Upper lobe of left lung (tissue), 6 donors: ENCODE measurements at regions not wholly inside any gene's neighbourhood (a gene's known extent, or its start where the extent isn't known, plus 50 kb on each side); places are given as distances from the start of the nearest gene placed in this dataset.
A peak's percentile ranks its signal among the peaks of the same experiment; 100 is the strongest.
"Not testable (repeated sequence)": the region's sequence is repeated elsewhere in the genome, so short reads cannot be mapped to it uniquely, and the experiment has no call there.

Experiments
- ATAC-seq, 2 donors: fragments of 200-7000 bp; cut with Tn5 transposase; one replicate each; pipeline ENCODE4 v1.9.1; 2022; ENCODE audit warnings: mild to moderate bottlenecking in 2 of 2, moderate library complexity in 2 of 2; ENCODE audit not compliant: low FRiP score in 2 of 2
- DNase-seq, 2 donors: peaks; one replicate each; pipeline ENCODE4 v3.0.0-alpha.2; 2019 to 2020
- H3K27ac ChIP-seq, 4 donors: fragments of 200-600 bp; sonication (generic); one replicate each; pipeline ENCODE4 v1.5.1; 2016 to 2019
- H3K27me3 ChIP-seq, 4 donors: fragments of 200-600 bp; sonication (generic); one replicate each; pipeline ENCODE4 v1.5.1; 2017 to 2019
- H3K36me3 ChIP-seq, 4 donors: fragments of 200-600 bp; sonication (generic); one replicate each; pipeline ENCODE4 v1.5.1; 2016 to 2019
- H3K4me1 ChIP-seq, 4 donors: fragments of 200-600 bp; sonication (generic); one replicate each; pipeline ENCODE4 v1.5.1; 2018 to 2019
- H3K4me3 ChIP-seq, 4 donors: fragments of 200-600 bp; sonication (generic); one replicate each; pipeline ENCODE4 v1.5.1; 2017 to 2019; ENCODE audit warnings: mild to moderate bottlenecking in 2 of 4, moderate library complexity in 1 of 4
- H3K9me3 ChIP-seq, 4 donors: fragments of 200-600 bp; sonication (generic); one replicate each; pipeline ENCODE4 v1.5.1; 2018 to 2019
- CTCF ChIP-seq, 6 experiments: fragments of 450-650 bp in 4 of 6; fragments of 200-600 bp in 2 of 6; sonication (generic) in 2 of 6; IDR thresholded peaks; one replicate each; pipeline ENCODE4 v1.5.1; 2016 to 2019; ENCODE audit warnings: antibody characterized with exemption in 6 of 6
- EP300 ChIP-seq, 4 donors: sonication (generic); formaldehyde crosslinking; IDR thresholded peaks; one replicate each; pipeline ENCODE4 v1.5.1; 2017; ENCODE audit warnings: antibody characterized with exemption in 4 of 4, control low read depth in 2 of 4
- POLR2A ChIP-seq, 4 donors: fragments of 450-650 bp; IDR thresholded peaks; one replicate each; pipeline ENCODE4 v1.5.1; 2016 to 2017; ENCODE audit warnings: antibody characterized with exemption in 4 of 4, mild to moderate bottlenecking in 2 of 4
- POLR2AphosphoS5 ChIP-seq, 2 donors: sonication (generic); formaldehyde crosslinking; IDR thresholded peaks; one replicate each; pipeline ENCODE4 v1.5.1; 2017; ENCODE audit warnings: antibody characterized with exemption in 2 of 2
- WGBS, 2 donors: methylation state at CpG; one replicate each; pipeline ENCODE4 v1.1.5; 2017 to 2018; 5-methylcytosine and 5-hydroxymethylcytosine counted together
- donor health status: DM: no; HTN: no; CAD: no; lungs with moderate emphysema.
- donor health status: DM: no; HTN: yes; CAD: no; lungs with severe emphysema.

DNA sequence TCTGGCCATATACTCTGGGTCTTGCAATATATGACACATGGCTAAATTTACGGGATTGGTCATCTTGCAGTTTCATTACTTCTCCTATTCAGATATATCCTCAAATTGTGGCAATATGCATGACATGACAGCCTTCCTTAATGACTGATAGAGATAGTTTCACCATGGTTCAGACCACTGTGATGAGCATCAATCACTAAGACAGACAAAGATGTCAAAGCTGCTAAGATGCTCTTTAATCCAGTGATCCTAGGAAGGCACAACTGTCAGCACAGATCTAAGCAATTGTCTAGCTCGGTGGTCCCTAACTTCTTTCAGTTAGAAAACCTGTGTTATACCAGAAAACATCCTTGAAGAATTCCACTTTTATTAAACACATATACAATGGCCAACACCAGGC is 70.9 kb upstream of the ADGRL2 start:
- TF ChIP-seq CTCF (IDR thresholded peaks at IDR 0.05) (no peak), POLR2A (IDR thresholded peaks at IDR 0.05) (no peak), POLR2AphosphoS5 (IDR thresholded peaks at IDR 0.05) (no peak), EP300 (IDR thresholded peaks at IDR 0.05) (no peak)
- ATAC-seq: no peak
- H3K27me3 ChIP-seq: no peaks in the 10 kb centered on the region
- no peaks in the 10 kb centered on the region for H3K9me3 ChIP-seq
- DNase-seq: no peak
- 79 to 97% methylated on average over 2 of the region's 2 CpGs for WGBS, 2 donors
- H3K4me3 ChIP-seq: no peak overlapping the region
- no peaks in the 10 kb centered on the region for H3K4me1 ChIP-seq
- H3K36me3 ChIP-seq: no peaks in the 10 kb centered on the region
- H3K27ac ChIP-seq: no peak overlapping the region

- Histone ChIP-seq H3K4me1 (no peaks in the 10 kb centered on the region), H3K27me3 (no peaks in the 10 kb centered on the region), H3K4me3 (no peak overlapping the region), H3K36me3 (no peaks in the 10 kb centered on the region), H3K27ac (no peak overlapping the region), H3K9me3 (no peaks in the 10 kb centered on the region)
- ATAC-seq: no peak
- DNase-seq: no peak
- no peak for TF ChIP-seq EP300 (IDR thresholded peaks at IDR 0.05)
- no peak for TF ChIP-seq CTCF (IDR thresholded peaks at IDR 0.05)
- TF ChIP-seq POLR2AphosphoS5 (IDR thresholded peaks at IDR 0.05): no peak
- TF ChIP-seq POLR2A (IDR thresholded peaks at IDR 0.05): no peak
Observed at GRCh38 chr1:81729239-81729638, 71.5 kb upstream of the ADGRL2 start.

DNA sequence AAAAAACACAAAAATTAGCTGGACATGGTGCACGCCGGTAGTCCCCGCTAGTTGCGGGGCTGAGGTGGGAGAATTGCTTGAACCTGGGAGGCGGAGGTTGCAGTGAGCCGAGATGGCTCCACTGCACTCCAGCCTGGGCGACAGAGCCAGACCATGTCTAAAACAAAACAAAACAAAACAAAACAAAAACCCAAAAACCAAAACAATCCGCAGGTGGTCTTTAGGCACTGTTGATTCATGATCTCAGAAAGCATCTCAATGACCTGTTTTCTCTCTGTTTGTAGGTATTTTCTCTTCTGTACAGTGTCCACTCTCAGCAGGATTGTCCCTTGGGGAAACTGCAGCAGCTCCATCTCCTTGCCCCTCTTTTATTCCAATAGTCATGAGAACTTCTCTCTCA is 74.9 kb upstream of the ADGRL2 start:
- H3K4me1 ChIP-seq: no peaks in the 10 kb centered on the region
- ATAC-seq (no peak), DNase-seq (peak in 1 of 2 donors; percentile 22)
- no peaks in the 10 kb centered on the region for H3K36me3 ChIP-seq
- no peaks in the 10 kb centered on the region for H3K9me3 ChIP-seq
- no peak for TF ChIP-seq POLR2A (IDR thresholded peaks at IDR 0.05)
- no peak for TF ChIP-seq POLR2AphosphoS5 (IDR thresholded peaks at IDR 0.05)
- TF ChIP-seq CTCF (IDR thresholded peaks at IDR 0.05): no peak
- 96 to 98% methylated on average over 8 of the region's 8 CpGs for WGBS, 2 donors
- no peak overlapping the region for H3K4me3 ChIP-seq
- H3K27ac ChIP-seq: no peak overlapping the region
- no peaks in the 10 kb centered on the region for H3K27me3 ChIP-seq

DNA sequence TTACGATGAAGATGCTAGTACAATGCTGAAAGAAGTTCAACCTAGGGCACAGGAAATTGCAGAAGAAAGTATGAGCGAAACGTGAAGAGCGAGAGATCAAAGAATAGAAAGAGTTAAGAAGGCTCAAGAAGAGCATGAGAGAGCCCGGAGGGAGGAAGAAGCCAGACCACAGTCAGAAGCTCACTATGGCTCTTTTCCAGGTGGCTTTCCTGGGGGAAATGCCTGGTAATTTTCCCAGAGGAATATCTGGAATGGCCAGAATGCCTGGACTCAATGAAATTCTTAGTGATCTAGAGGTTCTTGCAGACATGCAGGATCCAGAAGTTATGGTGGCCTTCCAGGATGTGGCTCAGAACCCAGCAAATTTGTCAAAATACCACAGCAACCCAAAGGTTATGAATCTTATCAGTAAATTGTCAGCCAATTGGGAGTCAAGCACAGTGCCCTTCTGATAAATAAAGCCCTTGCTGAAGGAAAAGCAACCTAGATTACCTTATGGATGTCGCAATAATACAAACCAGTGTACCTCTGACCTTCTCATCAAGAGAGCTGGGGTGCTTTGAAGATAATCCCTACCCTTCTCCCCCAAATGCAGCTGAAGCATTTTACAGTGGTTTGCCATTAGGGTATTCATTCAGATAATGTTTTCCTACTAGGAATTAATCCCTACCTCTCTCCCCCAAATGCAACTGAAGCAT is 78.0 kb upstream of the ADGRL2 start:
- H3K27ac ChIP-seq, H3K27me3 ChIP-seq, H3K4me3 ChIP-seq, DNase-seq, H3K9me3 ChIP-seq, H3K4me1 ChIP-seq, H3K36me3 ChIP-seq, ATAC-seq: not testable (repeated sequence)
- 88 to 91% methylated on average over 6 of the region's 6 CpGs for WGBS, 2 donors

DNA sequence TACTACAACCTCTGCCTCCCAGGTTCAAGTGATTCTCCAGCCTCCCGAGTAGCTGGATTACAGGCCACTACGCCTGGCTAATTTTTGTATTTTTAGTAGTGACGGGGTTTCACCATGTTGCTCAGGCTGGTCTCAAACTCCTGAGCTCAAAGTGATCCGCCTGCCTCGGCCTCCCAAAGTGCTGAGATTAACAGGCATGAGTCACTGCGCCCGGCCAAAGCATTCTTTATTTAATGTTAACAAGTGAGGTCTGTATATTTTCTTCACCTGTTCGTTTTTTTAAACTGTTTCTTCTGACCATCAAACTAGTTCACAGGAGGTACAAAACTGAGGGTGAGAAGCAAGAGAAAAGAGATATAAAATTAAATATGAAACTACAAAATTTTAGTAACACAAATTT is 80.5 kb upstream of the ADGRL2 start:
- H3K27me3 ChIP-seq, H3K4me3 ChIP-seq, H3K36me3 ChIP-seq, DNase-seq, H3K9me3 ChIP-seq, H3K27ac ChIP-seq, ATAC-seq, H3K4me1 ChIP-seq: not testable (repeated sequence)
- 91 to 97% methylated on average over 8 of the region's 8 CpGs for WGBS, 2 donors

DNA sequence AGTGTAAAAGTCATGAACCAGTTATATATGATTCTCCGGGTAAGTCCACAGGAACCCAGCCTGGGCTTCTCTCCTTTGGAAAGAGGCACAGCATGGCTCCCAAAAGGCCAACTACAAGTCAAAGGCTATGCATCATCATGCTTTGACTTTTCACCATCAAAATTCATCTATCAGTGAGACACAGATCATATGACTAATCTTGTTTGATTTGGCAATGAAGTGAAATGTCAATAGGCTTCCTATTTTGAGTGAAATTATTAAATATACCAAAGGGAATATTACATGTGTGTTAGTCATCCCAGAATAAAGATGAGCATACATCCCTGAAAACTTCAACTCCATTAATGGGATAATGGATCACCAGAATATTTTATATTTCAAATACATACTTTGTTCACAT is 83.5 kb upstream of the ADGRL2 start:
- 86 to 95% methylated on average over 1 of the region's 1 CpG for WGBS, 2 donors
- H3K36me3 ChIP-seq: no peaks in the 10 kb centered on the region
- ATAC-seq: no peak

More for the DNA sequence above, 83.5 kb upstream of the ADGRL2 start:
- no peaks in the 10 kb centered on the region for H3K4me1 ChIP-seq
- H3K27me3 ChIP-seq: no peaks in the 10 kb centered on the region
- H3K27ac ChIP-seq: no peak overlapping the region
- TF ChIP-seq CTCF (IDR thresholded peaks at IDR 0.05) (no peak), EP300 (IDR thresholded peaks at IDR 0.05) (no peak), POLR2A (IDR thresholded peaks at IDR 0.05) (no peak), POLR2AphosphoS5 (IDR thresholded peaks at IDR 0.05) (no peak)
- DNase-seq: no peak
- H3K9me3 ChIP-seq: no peaks in the 10 kb centered on the region
- no peak overlapping the region for H3K4me3 ChIP-seq
